ENCODE measurements at regions not wholly inside any gene's neighbourhood (a gene's known extent, or its start where the extent isn't known, plus 50 kb on each side); places are given as distances from the start of the nearest gene placed in this dataset.
"Not testable (repeated sequence)": the region's sequence is repeated elsewhere in the genome, so short reads cannot be mapped to it uniquely, and the experiment has no call there.

GRCh38 chr7:15049157-15049556 lies 146.6 kb upstream of the DGKB start:
- DNase-seq, result no peak

- DNase-seq, result no peak
These were observed 144.3 kb upstream of the DGKB start for GRCh38 chr7:15046861-15047260.

GRCh38 chr7:15043931-15044330 lies 141.4 kb upstream of the DGKB start:
- DNase-seq, result no peak

GRCh38 chr7:15042285-15043065 lies 139.9 kb upstream of the DGKB start:
- DNase-seq, result no peak

GRCh38 chr7:15041226-15041625 lies 138.7 kb upstream of the DGKB start:
- no peak for DNase-seq

GRCh38 chr7:15035814-15036213 lies 133.3 kb upstream of the DGKB start:
- DNase-seq, result no peak

GRCh38 chr7:15033039-15033438 lies 130.5 kb upstream of the DGKB start:
- DNase-seq, result no peak

GRCh38 chr7:15018981-15019380 lies 116.4 kb upstream of the DGKB start:
- DNase-seq, result no peak

GRCh38 chr7:15016766-15017165 lies 114.2 kb upstream of the DGKB start:
- no peak for DNase-seq

GRCh38 chr7:15016315-15016667 lies 113.7 kb upstream of the DGKB start:
- no peak for DNase-seq

GRCh38 chr7:15015545-15016314 lies 113.2 kb upstream of the DGKB start:
- DNase-seq, result peak in 1 of 5 donors; percentile 11

- no peak for DNase-seq
These were observed 109.6 kb upstream of the DGKB start for GRCh38 chr7:15012135-15012534.

- no peak for DNase-seq
These were observed 108.7 kb upstream of the DGKB start for GRCh38 chr7:15011289-15011688.

GRCh38 chr7:15007507-15007906 lies 105.0 kb upstream of the DGKB start:
- DNase-seq, result no peak

GRCh38 chr7:15005672-15006071 lies 103.1 kb upstream of the DGKB start:
- no peak for DNase-seq

- no peak for DNase-seq
These were observed 97.6 kb upstream of the DGKB start for GRCh38 chr7:15000157-15000556.

- no peak for DNase-seq
These were observed 96.8 kb upstream of the DGKB start for GRCh38 chr7:14999331-14999730.

- DNase-seq, result no peak
These were observed 93.2 kb upstream of the DGKB start for GRCh38 chr7:14995774-14996173.

- DNase-seq, result no peak
These were observed 86.4 kb upstream of the DGKB start for GRCh38 chr7:14988941-14989340.

GRCh38 chr7:14978687-14979086 lies 76.1 kb upstream of the DGKB start:
- DNase-seq, result no peak

GRCh38 chr7:14974688-14975087 lies 72.1 kb upstream of the DGKB start:
- no peak for DNase-seq

GRCh38 chr7:14973712-14974428 lies 71.3 kb upstream of the DGKB start:
- no peak for DNase-seq

GRCh38 chr7:14971678-14972077 lies 69.1 kb upstream of the DGKB start:
- DNase-seq, result not testable (repeated sequence)

GRCh38 chr7:14967376-14967775 lies 64.8 kb upstream of the DGKB start:
- not testable (repeated sequence) for DNase-seq
